Neutrophil (primary cell): ENCODE measurements at regions not wholly inside any gene's neighbourhood (a gene's known extent, or its start where the extent isn't known, plus 50 kb on each side); places are given as distances from the start of the nearest gene placed in this dataset.

Experiments used
- H3K27ac ChIP-seq: fragments of 200-600 bp; sonication (generic); 2 replicates; pipeline ENCODE4 v1.5.1; 2016; ENCODE audit warnings: mild to moderate bottlenecking, moderate library complexity
- H3K27me3 ChIP-seq: fragments of 200-600 bp; sonication (generic); 2 replicates; pipeline ENCODE4 v1.6.0; 2016; ENCODE audit warnings: mild to moderate bottlenecking
- H3K36me3 ChIP-seq: fragments of 200-600 bp; sonication (generic); 2 replicates; pipeline ENCODE4 v1.5.1; 2017
- H3K4me1 ChIP-seq, 2 experiments: fragments of 200-600 bp in 1 of 2; sonication (generic) in 1 of 2; 1 replicate in 1 of 2; 2 replicates in 1 of 2; pipeline versions ENCODE4 v1.5.1 to v1.6.1; 2013 to 2016; ENCODE audit warnings: low read depth in 1 of 2, low read length in 1 of 2, mild to moderate bottlenecking in 1 of 2, moderate library complexity in 1 of 2; ENCODE audit not compliant: control insufficient read depth in 1 of 2, insufficient read depth in 1 of 2
- H3K4me3 ChIP-seq, 2 experiments: fragments of 200-600 bp in 1 of 2; sonication (generic) in 1 of 2; 1 replicate in 1 of 2; 2 replicates in 1 of 2; pipeline ENCODE4 v1.5.1; 2013 to 2016; ENCODE audit warnings: low read depth in 1 of 2, low read length in 1 of 2, mild to moderate bottlenecking in 1 of 2, moderate library complexity in 1 of 2
- H3K9me3 ChIP-seq: fragments of 200-600 bp; sonication (generic); 2 replicates; pipeline ENCODE4 v1.5.1; 2016
- TF ChIP-seq, protein P1 (sequence below): fragments of 200-600 bp; sonication (generic); IDR thresholded peaks from 2 replicates; pipeline ENCODE4 v1.5.1; 2016; ENCODE audit warnings: antibody characterized with exemption

DNA sequence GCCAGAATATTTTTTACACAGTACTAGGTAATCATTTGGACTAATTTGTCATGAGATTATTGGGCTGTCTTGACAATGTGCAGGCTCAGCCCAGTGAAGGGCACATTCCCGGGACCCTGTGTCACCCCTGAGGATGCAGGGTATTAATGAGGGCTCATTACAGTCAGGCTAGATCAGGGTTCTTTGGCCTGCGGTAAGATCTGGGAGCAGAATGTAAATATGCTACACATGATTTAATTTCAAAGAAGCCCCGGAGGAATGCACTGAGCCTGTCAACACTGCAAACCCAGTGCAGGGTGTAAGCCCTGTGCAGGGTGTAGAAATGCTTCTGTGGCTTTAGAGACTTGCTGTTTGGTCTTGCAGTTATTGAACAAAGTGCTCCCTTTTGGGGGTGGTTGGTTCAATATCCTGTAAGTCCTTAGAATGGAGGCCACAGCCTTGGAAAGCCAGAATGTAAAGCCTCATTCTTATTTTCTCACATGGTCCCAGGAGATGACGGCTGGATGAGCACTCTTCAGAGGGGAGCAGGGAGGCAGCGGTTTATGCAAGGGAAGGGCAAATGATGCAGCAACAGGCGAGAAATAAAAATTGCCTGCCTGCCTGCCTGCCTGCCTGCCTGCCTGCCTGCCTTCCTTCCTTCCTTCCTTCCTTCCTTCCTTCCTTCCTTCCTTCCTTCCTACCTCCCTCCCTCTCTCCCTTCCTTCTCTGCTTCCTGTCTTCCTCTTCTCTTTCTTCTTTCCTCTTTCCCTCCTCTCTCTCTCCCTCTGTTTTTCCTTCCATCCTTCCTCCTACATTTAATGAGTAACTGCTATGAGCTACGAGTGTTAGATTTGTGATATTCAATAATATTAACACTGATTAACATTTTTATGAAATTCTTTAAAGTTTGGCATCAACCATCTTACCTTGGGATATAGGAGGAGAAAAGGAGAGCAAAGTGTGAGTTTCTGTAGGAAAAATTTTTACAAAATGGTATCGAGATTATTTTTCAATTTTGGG lies 148.8 kb downstream of the VAPA start:
- Histone ChIP-seq H3K4me3 (no peak overlapping the region), H3K27ac (no peak overlapping the region), H3K27me3 (peaks cover 5% of the 10 kb centered on the region), H3K36me3 (no peaks in the 10 kb centered on the region), H3K4me1 (peaks cover 0 to 5% of the 10 kb centered on the region in 2 experiments), H3K9me3 (no peaks in the 10 kb centered on the region)
- TF ChIP-seq, protein P1, sequence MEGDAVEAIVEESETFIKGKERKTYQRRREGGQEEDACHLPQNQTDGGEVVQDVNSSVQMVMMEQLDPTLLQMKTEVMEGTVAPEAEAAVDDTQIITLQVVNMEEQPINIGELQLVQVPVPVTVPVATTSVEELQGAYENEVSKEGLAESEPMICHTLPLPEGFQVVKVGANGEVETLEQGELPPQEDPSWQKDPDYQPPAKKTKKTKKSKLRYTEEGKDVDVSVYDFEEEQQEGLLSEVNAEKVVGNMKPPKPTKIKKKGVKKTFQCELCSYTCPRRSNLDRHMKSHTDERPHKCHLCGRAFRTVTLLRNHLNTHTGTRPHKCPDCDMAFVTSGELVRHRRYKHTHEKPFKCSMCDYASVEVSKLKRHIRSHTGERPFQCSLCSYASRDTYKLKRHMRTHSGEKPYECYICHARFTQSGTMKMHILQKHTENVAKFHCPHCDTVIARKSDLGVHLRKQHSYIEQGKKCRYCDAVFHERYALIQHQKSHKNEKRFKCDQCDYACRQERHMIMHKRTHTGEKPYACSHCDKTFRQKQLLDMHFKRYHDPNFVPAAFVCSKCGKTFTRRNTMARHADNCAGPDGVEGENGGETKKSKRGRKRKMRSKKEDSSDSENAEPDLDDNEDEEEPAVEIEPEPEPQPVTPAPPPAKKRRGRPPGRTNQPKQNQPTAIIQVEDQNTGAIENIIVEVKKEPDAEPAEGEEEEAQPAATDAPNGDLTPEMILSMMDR = no peak

DNA sequence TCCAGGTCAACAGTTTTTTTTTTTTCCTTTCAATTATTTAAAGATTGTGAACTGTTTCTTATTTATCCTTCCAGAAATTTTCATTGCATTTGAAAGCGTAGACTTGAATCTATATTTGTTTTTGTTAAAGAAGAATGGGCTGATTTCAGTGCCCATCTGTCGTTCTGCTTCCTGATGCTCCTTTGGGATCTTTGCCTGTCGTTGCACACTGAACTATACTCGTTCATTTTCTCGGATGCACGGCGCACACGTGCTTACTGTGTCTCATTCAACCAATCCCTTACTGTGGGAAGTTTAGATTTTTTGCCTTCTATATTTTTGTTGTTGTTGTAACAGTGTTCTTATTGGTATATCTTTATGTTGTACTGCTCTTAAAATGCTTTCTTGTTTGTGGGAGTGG lies 149.7 kb downstream of the VAPA start:
- Histone ChIP-seq H3K9me3 (no peaks in the 10 kb centered on the region), H3K36me3 (no peaks in the 10 kb centered on the region), H3K27me3 (peaks cover 5% of the 10 kb centered on the region), H3K4me1 (peaks cover 0 to 5% of the 10 kb centered on the region in 2 experiments), H3K27ac (no peak overlapping the region), H3K4me3 (no peak overlapping the region)
- TF ChIP-seq, protein P1 = no peak

GRCh38 chr18:10064267-10064666 lies 150.5 kb downstream of the VAPA start:
- H3K4me1 ChIP-seq = peaks cover 0 to 5% of the 10 kb centered on the region in 2 experiments
- no peaks in the 10 kb centered on the region for H3K36me3 ChIP-seq
- peaks cover 5% of the 10 kb centered on the region for H3K27me3 ChIP-seq
- H3K9me3 ChIP-seq = no peaks in the 10 kb centered on the region
- TF ChIP-seq, protein P1 = no peak
- H3K27ac ChIP-seq = no peak overlapping the region
- H3K4me3 ChIP-seq = no peak overlapping the region

- TF ChIP-seq, protein P1 = no peak
- no peaks in the 10 kb centered on the region for H3K9me3 ChIP-seq
Measured at GRCh38 chr18:10065296-10065695, 151.5 kb downstream of the VAPA start.

DNA sequence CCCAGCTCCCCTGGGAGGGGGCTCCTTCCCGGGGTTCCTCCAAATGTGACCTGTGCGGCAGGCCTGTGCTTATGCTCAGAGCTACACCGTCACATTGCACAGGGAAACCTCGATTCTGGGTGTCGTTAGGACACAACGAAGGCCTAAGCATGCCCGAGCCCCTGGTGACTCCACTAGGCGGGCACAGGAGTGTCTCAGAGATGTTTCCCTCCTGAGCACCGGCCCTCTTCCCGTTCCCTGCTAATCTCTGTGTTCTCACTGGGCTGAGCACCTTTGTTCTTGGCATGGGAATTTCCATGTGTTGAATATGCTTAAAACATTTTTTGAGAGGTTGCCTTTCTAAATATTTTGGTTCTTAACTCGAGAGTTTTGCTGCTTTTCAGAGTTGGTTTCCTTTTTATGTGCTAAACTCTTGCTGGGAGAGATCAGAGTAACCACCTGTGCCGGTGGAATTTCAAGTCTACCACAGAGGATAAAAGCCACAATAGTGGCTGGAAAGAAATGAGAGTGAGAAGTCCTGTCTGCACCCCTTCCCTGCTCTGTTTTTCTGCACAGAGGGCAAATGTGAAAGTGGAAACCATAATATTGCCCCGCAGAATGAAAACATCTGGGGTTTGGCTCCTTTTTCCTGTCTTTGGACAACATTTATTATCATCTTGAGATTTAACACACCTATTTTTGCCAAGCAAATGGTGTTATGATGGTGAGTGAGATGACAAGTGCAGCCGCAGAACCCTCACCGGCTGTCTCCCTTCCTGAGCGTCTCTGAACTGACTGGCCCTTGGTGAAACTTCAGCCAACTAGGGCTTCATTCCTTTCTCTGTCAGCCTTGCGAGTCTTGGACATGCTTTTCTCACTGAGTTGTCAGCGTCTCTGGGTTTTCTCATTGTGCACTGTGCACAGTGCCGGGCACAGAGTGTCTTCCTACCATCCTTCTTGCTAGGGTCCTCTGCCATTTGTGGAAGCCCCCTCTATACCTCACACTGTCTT lies 154.1 kb downstream of the VAPA start:
- TF ChIP-seq, protein P1 = no peak
- H3K27ac ChIP-seq = no peak overlapping the region
- H3K4me3 ChIP-seq = no peak overlapping the region
- H3K27me3 ChIP-seq = no peaks in the 10 kb centered on the region
- H3K9me3 ChIP-seq = no peaks in the 10 kb centered on the region
- no peaks in the 10 kb centered on the region for H3K36me3 ChIP-seq
- no peaks in the 10 kb centered on the region for H3K4me1 ChIP-seq

More at GRCh38 chr18:10065296-10065695, 151.5 kb downstream of the VAPA start:
- Histone ChIP-seq H3K4me3 (no peak overlapping the region), H3K27me3 (no peaks in the 10 kb centered on the region), H3K4me1 (no peaks in the 10 kb centered on the region), H3K36me3 (no peaks in the 10 kb centered on the region), H3K27ac (no peak overlapping the region)
